ENCODE measurements at regions not wholly inside any gene's neighbourhood (a gene's known extent, or its start where the extent isn't known, plus 50 kb on each side); places are given as distances from the start of the nearest gene placed in this dataset.

- Mint-ChIP-seq H3K9me3 (ENCODE audit: low read depth) (peaks cover 3% of the 10 kb centered on the region), H3K27ac (peak overlapping the region; percentile 5), H3K4me3 (no peak overlapping the region), H3K4me1 (ENCODE audit: low read depth) (peaks cover 15% of the 10 kb centered on the region), H3K27me3 (no peaks in the 10 kb centered on the region), H3K36me3 (peaks cover 7% of the 10 kb centered on the region)
Measured at GRCh38 chr1:98813738-98814309, 152.3 kb downstream of the SNX7 start.

- Mint-ChIP-seq H3K4me3 (no peak overlapping the region), H3K9me3 (ENCODE audit: low read depth) (no peaks in the 10 kb centered on the region), H3K36me3 (peaks cover 2% of the 10 kb centered on the region), H3K27ac (no peak overlapping the region), H3K27me3 (no peaks in the 10 kb centered on the region), H3K4me1 (ENCODE audit: low read depth) (peaks cover 15% of the 10 kb centered on the region)
Measured at GRCh38 chr1:98817821-98818220, 156.3 kb downstream of the SNX7 start.

- H3K9me3 Mint-ChIP-seq (ENCODE audit: low read depth), result no peaks in the 10 kb centered on the region
- H3K4me3 Mint-ChIP-seq, result no peak overlapping the region
- no peaks in the 10 kb centered on the region for H3K4me1 Mint-ChIP-seq (ENCODE audit: low read depth)
- no peak overlapping the region for H3K27ac Mint-ChIP-seq
- peaks cover 2% of the 10 kb centered on the region for H3K36me3 Mint-ChIP-seq
- no peaks in the 10 kb centered on the region for H3K27me3 Mint-ChIP-seq
Measured at GRCh38 chr1:98821379-98821778, 159.9 kb downstream of the SNX7 start.

GRCh38 chr1:98824736-98825135, 163.2 kb downstream of the SNX7 start:
- no peak overlapping the region for H3K27ac Mint-ChIP-seq
- no peak overlapping the region for H3K4me3 Mint-ChIP-seq
- H3K27me3 Mint-ChIP-seq, result no peaks in the 10 kb centered on the region
- peaks cover 8% of the 10 kb centered on the region for H3K36me3 Mint-ChIP-seq
- peaks cover 5% of the 10 kb centered on the region for H3K9me3 Mint-ChIP-seq (ENCODE audit: low read depth)
- H3K4me1 Mint-ChIP-seq (ENCODE audit: low read depth), result no peaks in the 10 kb centered on the region

GRCh38 chr1:98827041-98827440, 165.5 kb downstream of the SNX7 start:
- peaks cover 15% of the 10 kb centered on the region for H3K36me3 Mint-ChIP-seq
- H3K4me1 Mint-ChIP-seq (ENCODE audit: low read depth), result no peaks in the 10 kb centered on the region
- peaks cover 5% of the 10 kb centered on the region for H3K9me3 Mint-ChIP-seq (ENCODE audit: low read depth)
- H3K27ac Mint-ChIP-seq, result no peak overlapping the region
- no peaks in the 10 kb centered on the region for H3K27me3 Mint-ChIP-seq
- H3K4me3 Mint-ChIP-seq, result no peak overlapping the region

GRCh38 chr1:98839840-98840239, 164.8 kb downstream of the PLPPR5 start:
- Mint-ChIP-seq H3K4me3 (no peak overlapping the region), H3K9me3 (ENCODE audit: low read depth) (peaks cover 16% of the 10 kb centered on the region), H3K4me1 (ENCODE audit: low read depth) (peaks cover 26% of the 10 kb centered on the region), H3K27ac (no peak overlapping the region), H3K27me3 (no peaks in the 10 kb centered on the region), H3K36me3 (no peaks in the 10 kb centered on the region)
